ENCODE measurements at regions not wholly inside any gene's neighbourhood (a gene's known extent, or its start where the extent isn't known, plus 50 kb on each side); places are given as distances from the start of the nearest gene placed in this dataset.
"Not testable (repeated sequence)": the region's sequence is repeated elsewhere in the genome, so short reads cannot be mapped to it uniquely, and the experiment has no call there.

DNA sequence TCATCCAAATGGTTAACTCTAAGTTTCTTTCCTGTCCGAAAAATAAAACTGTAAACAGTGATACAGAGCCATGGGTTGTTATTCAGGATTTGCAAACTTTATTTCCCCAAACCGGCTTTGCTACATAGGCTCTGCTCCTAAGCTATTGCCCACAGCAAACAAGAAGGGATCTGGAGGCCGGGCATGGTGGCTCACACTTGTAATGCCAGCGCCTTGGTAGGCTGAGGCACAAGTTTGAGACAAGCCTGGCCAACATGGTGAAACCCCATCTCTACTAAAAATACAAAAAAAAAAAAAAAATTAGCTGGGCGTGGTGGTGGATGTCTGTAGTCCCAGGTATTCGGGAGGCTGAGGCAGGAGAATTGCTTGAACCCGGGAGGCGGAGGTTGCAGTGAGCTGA lies 60.6 kb upstream of the PMEPA1 start:
- Mint-ChIP-seq H3K4me1 (ENCODE audit: low read depth) (peaks cover 12% of the 10 kb centered on the region), H3K27me3 (ENCODE audit: low read depth) (peaks cover 15% of the 10 kb centered on the region)
- ATAC-seq (replicated peaks in 1 of 2); H3K36me3 Mint-ChIP-seq (ENCODE audit: insufficient read depth in 2 of 2); H3K9me3 Mint-ChIP-seq; H3K4me3 Mint-ChIP-seq; DNase-seq; H3K27ac Mint-ChIP-seq: not testable (repeated sequence)

- H3K36me3 Mint-ChIP-seq (ENCODE audit: insufficient read depth in 2 of 2), result no peaks in the 10 kb centered on the region
- ATAC-seq (replicated peaks in 1 of 2) (no peak), DNase-seq (no peak)
- H3K4me3 Mint-ChIP-seq, result no peak overlapping the region
- H3K27ac Mint-ChIP-seq, result no peak overlapping the region
- H3K27me3 Mint-ChIP-seq (ENCODE audit: low read depth), result peaks cover 15% of the 10 kb centered on the region
- peaks cover 12% of the 10 kb centered on the region for H3K4me1 Mint-ChIP-seq (ENCODE audit: low read depth)
- no peaks in the 10 kb centered on the region for H3K9me3 Mint-ChIP-seq
Observed at GRCh38 chr20:57769756-57770155, 59.9 kb upstream of the PMEPA1 start.

GRCh38 chr20:57768519-57768918 lies 58.7 kb upstream of the PMEPA1 start:
- ATAC-seq (replicated peaks in 1 of 2), result no peak
- Mint-ChIP-seq H3K27ac (no peak overlapping the region), H3K9me3 (peaks cover 0 to 3% of the 10 kb centered on the region in 2 donors), H3K36me3 (ENCODE audit: insufficient read depth in 2 of 2) (no peaks in the 10 kb centered on the region), H3K4me1 (ENCODE audit: low read depth) (peaks cover 12% of the 10 kb centered on the region), H3K4me3 (no peak overlapping the region), H3K27me3 (ENCODE audit: low read depth) (peaks cover 21% of the 10 kb centered on the region)
- DNase-seq, result no peak

- Mint-ChIP-seq H3K36me3 (ENCODE audit: insufficient read depth in 2 of 2) (no peaks in the 10 kb centered on the region), H3K4me1 (ENCODE audit: low read depth) (peaks cover 8% of the 10 kb centered on the region), H3K4me3 (no peak overlapping the region), H3K9me3 (peaks cover 0 to 3% of the 10 kb centered on the region in 2 donors), H3K27me3 (ENCODE audit: low read depth) (peaks cover 27% of the 10 kb centered on the region), H3K27ac (no peak overlapping the region)
- ATAC-seq (replicated peaks in 1 of 2), result no peak
- DNase-seq, result no peak
Observed at GRCh38 chr20:57767441-57767840, 57.6 kb upstream of the PMEPA1 start.

GRCh38 chr20:57763235-57763595 lies 53.4 kb upstream of the PMEPA1 start:
- H3K36me3 Mint-ChIP-seq (ENCODE audit: insufficient read depth in 2 of 2), result no peaks in the 10 kb centered on the region
- DNase-seq, result no peak
- peaks cover 35% of the 10 kb centered on the region for H3K27me3 Mint-ChIP-seq (ENCODE audit: low read depth)
- no peaks in the 10 kb centered on the region for H3K4me1 Mint-ChIP-seq (ENCODE audit: low read depth)
- peaks cover 0 to 3% of the 10 kb centered on the region in 2 donors for H3K9me3 Mint-ChIP-seq
- no peak overlapping the region for H3K4me3 Mint-ChIP-seq
- ATAC-seq (replicated peaks in 1 of 2), result no peak
- H3K27ac Mint-ChIP-seq, result no peak overlapping the region

DNA sequence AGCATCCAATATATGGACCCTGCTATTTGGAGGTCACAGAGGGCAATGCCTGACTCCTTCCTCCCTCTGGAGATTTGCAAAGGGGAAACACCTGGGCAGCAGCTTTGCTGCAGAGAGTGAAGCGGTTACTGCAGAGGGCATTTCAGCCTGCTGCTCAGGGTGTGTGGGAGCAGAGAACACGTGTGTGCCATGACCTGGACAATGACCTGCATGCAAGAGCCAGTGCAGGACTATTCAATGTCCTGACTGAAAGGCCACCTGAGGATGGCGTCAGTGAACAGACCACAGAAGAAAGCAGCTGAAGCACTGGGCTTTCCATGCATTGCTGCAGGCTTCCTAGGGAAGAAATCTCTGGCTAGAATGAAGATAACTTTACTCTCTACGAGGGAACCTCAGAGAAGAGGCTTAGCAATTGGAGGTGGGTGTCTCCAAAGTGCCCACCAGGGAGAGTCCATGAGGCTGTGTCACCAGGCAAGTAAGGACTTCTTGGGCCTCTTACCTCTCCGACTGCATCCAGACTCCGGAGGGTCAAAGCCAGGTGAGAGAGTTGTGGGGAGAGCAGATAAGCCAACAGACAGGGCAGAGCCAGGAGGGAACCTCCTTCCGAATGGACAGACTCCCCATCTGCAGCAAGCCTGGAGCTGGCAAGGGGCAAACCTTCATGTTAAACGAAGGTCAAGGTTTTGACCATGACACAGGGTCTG lies 52.9 kb upstream of the PMEPA1 start:
- no peak overlapping the region for H3K27ac Mint-ChIP-seq
- H3K27me3 Mint-ChIP-seq (ENCODE audit: low read depth), result peaks cover 30% of the 10 kb centered on the region
- ATAC-seq (replicated peaks in 1 of 2) (no peak), DNase-seq (no peak)
- H3K36me3 Mint-ChIP-seq (ENCODE audit: insufficient read depth in 2 of 2), result no peaks in the 10 kb centered on the region
- peaks cover 0 to 3% of the 10 kb centered on the region in 2 donors for H3K9me3 Mint-ChIP-seq
- no peak overlapping the region for H3K4me3 Mint-ChIP-seq
- H3K4me1 Mint-ChIP-seq (ENCODE audit: low read depth), result no peaks in the 10 kb centered on the region

GRCh38 chr20:57761413-57761734 lies 51.6 kb upstream of the PMEPA1 start:
- H3K36me3 Mint-ChIP-seq (ENCODE audit: insufficient read depth in 2 of 2), result no peaks in the 10 kb centered on the region
- no peak overlapping the region for H3K27ac Mint-ChIP-seq
- DNase-seq (no peak), ATAC-seq (replicated peaks in 1 of 2) (no peak)
- no peak overlapping the region for H3K4me3 Mint-ChIP-seq
- H3K9me3 Mint-ChIP-seq, result peaks cover 0 to 3% of the 10 kb centered on the region in 2 donors
- H3K27me3 Mint-ChIP-seq (ENCODE audit: low read depth), result peaks cover 28% of the 10 kb centered on the region
- H3K4me1 Mint-ChIP-seq (ENCODE audit: low read depth), result no peaks in the 10 kb centered on the region

GRCh38 chr20:57760698-57761412 lies 51.0 kb upstream of the PMEPA1 start:
- peaks cover 0 to 3% of the 10 kb centered on the region in 2 donors for H3K9me3 Mint-ChIP-seq
- H3K27ac Mint-ChIP-seq, result no peak overlapping the region
- no peak for ATAC-seq (replicated peaks in 1 of 2)
- no peak overlapping the region for H3K4me3 Mint-ChIP-seq
- no peaks in the 10 kb centered on the region for H3K36me3 Mint-ChIP-seq (ENCODE audit: insufficient read depth in 2 of 2)
- H3K27me3 Mint-ChIP-seq (ENCODE audit: low read depth), result peaks cover 28% of the 10 kb centered on the region
- DNase-seq, result no peak
- H3K4me1 Mint-ChIP-seq (ENCODE audit: low read depth), result no peaks in the 10 kb centered on the region

DNA sequence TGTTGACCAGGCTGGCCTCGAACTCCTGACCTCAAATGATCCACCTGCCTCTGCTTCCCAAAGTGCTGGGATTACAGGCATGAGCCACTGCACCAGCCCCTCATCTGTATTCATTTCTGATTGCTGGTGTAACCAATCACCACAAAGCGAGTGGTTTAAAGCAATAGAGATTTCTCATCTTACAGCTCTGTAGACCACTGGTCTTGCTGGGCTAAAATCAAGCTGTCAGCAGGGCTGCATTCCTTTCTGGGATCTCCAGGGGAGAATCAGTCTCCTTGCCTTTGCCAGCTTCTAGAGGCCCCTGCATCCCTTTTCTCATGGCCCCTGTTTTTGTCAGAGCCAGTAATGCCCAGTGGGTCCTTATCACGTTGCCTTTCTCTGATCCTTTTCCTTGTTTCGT lies 49.9 kb upstream of the PMEPA1 start:
- H3K9me3 Mint-ChIP-seq, result peaks cover 0 to 3% of the 10 kb centered on the region in 2 donors
- peaks cover 40% of the 10 kb centered on the region for H3K27me3 Mint-ChIP-seq (ENCODE audit: low read depth)
- H3K27ac Mint-ChIP-seq, result no peak overlapping the region
- H3K36me3 Mint-ChIP-seq (ENCODE audit: insufficient read depth in 2 of 2), result no peaks in the 10 kb centered on the region
- DNase-seq, result no peak
- H3K4me1 Mint-ChIP-seq (ENCODE audit: low read depth), result no peaks in the 10 kb centered on the region
- ATAC-seq (replicated peaks in 1 of 2), result no peak
- H3K4me3 Mint-ChIP-seq, result no peak overlapping the region

All from activated T-cell treated with anti-CD3 and anti-CD28 coated beads, Interleukin-2, amount 50 U/mL, for 72 hours (primary cell).